HG03460 (cell line): ENCODE measurements at regions not wholly inside any gene's neighbourhood (a gene's known extent, or its start where the extent isn't known, plus 50 kb on each side); places are given as distances from the start of the nearest gene placed in this dataset.

ENCODE experiments used
- ATAC-seq: cut with Tn5 transposase; IDR thresholded peaks from one replicate; pipeline ENCODE4 v1.9.1; 2021; ENCODE audit not compliant: unreplicated experiment

DNA sequence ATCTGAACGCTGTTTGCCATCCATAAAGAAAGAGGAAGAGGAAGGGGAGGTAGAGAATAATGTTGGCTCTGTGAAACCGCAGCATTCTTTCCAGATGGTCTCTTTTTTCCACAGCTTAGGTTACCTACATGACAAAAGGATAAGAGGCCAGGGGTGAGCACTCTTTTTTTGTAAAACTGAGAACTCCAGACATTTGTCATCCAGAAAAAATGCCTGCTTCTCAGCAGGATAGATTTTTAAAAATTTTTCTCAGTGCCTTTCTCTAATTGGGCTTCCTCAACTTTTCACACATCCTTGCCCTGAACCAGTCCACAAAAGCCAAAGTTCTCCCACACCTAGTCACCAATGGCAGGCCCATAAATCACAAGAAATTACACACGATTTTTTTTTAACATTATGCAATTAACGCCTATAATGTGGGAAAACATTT, 158.1 kb upstream of the TENM3 start:
- ATAC-seq, result no peak

DNA sequence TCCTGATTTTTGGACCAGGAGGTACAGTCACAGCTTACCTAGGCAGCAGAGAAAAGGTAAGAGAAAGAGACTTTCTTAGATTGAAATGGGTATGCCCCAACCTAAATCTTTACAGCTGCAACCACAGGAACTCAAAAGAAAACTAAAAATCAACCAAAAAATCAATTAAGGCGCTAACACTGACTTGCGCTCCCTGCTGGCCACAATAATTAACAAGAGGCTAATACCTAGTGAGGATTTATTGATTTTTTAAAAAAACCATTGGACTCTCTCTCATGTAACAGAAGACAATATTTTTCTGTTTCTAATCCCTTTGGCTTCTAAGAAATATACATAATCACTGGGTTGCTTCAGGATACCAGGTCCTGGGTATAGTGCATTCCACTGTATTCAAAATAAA, 153.9 kb upstream of the TENM3 start:
- ATAC-seq, result no peak

DNA sequence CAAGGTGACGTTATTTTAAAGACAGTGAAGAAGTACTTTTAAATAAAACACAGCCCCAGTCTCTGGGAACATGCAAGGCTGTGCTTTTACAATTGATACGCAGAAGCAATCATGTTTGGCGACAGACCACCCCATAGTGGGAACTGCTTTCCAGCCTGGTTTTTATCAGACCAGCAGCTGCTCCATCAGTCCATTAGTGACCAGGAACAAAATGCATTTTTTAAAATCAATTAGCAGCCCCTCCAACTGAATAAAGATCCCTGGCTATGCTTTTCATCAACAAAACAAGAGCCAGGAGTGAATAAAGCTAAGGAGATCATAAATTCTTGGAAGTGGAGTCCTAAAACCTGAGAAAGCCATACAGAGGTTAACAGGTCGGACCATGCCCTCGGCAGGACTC, 153.0 kb upstream of the TENM3 start:
- no peak for ATAC-seq

GRCh38 chr4:182091128-182091527, 152.1 kb upstream of the TENM3 start:
- ATAC-seq, result no peak

DNA sequence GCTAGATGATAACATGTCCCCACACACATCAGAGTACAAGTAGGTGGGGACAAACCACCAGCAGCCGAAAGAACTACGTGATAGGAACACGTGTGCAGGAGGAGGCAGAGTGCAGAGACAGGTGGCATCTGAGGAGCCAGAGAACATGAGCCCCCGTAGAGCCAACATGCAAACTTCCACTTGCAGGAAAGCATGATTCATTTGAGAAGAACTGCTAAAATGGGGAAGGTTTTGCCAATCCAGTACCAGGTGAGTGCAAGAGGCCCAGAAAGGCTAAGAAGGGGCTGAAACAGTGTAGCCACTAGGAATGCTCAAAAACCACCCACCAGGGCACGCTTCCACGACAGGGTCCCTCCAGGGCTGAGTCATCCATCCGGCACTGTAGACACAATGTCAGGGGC, 149.8 kb upstream of the TENM3 start:
- ATAC-seq, result no peak

DNA sequence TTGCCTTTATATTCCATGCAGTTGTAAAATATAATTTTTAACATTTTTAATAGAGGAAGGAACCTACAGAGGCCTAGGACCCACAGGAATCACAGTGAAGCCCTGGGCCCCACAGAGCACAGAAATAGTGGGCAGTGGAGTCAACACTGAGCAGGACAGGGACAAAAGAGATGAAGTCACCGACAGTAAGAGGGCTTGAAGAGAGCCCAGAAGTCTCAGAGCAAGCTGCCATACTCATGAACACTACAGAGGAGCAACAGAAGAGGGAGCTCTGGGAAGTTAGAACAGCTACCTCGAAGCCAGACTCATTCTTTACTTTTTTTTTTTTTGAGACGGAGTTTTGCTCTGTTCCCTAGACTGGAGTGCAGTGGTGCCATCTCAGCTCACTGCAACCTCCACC, 149.3 kb upstream of the TENM3 start:
- no peak for ATAC-seq

GRCh38 chr4:182101618-182102017, 141.6 kb upstream of the TENM3 start:
- no peak for ATAC-seq

DNA sequence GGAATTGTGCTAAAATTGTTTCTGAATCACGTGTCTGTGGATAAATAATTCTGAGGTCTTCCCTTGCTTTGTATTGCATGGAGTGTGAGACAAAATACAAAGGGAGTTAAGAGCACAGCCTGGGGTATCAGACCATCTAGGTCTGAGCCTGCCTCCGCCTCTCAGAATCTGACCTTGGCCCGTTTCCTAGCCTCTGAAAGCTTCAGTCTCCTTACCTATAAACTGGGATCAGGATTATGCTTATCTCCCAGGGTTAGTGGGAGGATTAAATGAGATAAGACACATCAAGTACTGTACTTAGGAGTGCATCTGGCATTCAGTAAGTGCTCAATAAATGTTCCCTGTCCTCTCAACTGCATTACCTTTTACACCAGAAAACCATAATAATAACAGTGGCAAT, 140.6 kb upstream of the TENM3 start:
- no peak for ATAC-seq

DNA sequence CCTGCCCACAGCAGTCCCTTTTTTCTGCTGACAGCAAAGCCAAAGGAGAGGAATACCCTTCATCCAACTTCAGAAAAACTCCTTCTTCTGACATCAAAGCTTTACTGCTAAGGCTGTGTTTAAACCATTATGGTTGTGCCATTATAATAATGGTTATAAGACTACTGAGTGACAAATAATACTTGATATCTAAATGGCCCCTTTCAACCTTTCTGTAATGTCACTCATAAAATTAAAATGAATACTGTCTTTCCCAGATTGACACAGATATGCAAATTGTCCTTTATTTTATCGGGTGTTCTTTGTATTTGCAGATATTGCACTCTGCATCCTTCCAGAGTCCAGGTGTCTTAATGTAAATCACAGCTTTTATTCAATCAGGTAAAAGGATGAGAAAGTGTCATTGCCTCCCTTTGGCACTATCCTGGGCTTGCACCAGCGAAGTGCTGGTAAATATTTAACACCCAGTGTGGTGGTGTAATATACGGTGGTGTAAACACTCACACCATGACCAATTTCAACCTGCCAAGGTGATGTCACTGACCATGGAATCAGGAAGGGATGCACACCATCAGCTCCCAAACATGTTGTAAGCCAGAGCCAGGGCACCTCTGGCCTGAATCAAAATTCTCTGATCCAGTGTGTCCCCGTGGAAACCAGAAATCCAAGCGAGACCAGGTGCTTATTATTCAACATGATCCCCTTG, 139.4 kb upstream of the TENM3 start:
- ATAC-seq, result no peak

GRCh38 chr4:182105416-182105815, 137.8 kb upstream of the TENM3 start:
- ATAC-seq, result no peak

DNA sequence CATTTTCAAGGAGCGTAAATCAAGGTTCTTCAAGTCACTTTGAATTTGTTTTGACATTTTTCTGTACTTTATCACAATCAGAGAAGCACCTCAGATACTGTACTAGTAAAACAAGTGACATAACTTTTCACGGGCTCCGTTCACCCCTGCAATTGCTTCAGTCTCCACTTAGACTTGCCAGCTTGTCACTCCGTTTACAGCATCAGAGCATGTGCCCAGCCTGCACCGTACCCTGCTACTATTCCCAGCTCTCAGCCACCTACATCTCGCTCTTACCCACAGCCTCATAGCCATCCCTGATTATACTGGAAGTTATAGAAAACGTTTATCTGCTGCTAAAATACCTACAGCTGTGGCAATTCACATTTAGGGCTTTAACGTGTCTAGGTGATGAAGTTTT, 135.3 kb upstream of the TENM3 start:
- ATAC-seq, result no peak

GRCh38 chr4:182111586-182111985, 131.6 kb upstream of the TENM3 start:
- ATAC-seq, result no peak

DNA sequence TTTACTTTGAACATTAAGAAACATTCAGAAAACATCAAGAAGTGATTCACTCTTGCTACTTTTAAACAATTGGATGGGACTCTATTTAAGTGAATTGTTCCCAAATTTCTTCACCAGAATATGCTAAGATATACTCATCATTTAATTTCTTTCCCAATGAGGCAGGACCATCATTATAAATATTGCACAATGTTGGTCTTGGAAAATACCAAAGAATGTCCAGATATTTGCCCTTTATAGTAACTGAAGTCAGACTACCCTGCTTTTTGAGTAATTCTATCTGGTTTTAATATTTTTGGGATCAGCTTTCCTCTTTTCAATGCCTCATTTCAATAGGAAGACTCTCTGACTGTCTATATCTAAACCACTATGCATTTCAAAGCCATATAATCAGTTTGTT, 129.4 kb upstream of the TENM3 start:
- no peak for ATAC-seq

DNA sequence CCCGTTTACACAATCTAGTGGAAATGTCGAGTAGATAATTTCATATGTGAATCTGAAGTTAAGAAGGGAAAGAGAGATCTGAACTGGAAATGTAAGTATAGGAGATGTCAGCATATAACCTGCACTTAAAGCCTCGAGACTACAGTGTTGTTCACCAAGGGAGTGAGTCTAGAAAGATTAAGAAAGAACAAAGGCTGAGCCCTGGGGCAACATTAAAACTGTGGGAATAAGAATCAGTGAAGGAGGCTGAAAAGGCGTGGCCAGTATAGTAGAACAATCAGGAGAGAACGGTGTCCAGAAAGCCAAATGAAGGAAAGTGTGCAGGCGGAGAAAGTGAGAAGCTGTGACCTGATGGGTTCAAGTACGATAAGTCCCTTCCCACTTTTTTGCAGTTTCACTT, 118.8 kb upstream of the TENM3 start:
- no peak for ATAC-seq

DNA sequence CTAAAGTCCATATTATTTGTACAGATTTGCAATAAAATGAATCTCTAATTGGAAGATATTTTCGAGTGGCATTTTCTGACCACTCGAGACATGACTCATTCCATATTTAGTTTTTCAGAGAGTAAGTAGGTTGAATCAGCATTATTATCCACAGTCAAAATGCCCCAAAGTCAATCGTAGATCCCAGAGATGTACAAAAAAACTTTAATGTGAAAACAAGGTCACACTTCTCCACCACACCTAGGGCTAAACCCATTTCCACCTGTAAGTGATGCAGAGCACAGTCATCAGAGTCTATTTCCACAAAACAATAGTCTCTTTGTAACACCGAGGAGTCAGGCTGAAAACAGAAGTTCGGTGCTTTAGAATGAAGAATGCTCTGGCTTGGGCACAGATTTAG, 117.1 kb upstream of the TENM3 start:
- no peak for ATAC-seq

DNA sequence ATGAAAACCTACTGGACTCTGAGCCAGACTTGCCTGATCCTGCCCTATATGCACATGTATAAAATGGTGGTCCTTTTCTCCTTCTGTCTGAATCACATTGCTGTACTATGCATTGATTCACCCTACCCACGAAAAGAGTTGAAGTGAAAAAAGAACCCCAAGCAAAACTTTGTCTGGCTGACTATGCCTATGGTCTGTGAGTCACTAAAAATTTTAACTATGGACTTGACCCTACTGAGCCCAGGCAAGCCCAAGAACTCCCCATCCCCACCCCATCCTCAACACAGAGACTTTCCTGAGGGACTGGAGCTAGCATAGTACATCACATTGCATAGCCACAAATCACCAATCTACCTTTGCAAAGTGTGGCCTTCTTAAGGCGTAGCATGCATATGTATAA, 116.6 kb upstream of the TENM3 start:
- no peak for ATAC-seq

GRCh38 chr4:182133033-182133432, 110.2 kb upstream of the TENM3 start:
- no peak for ATAC-seq

DNA sequence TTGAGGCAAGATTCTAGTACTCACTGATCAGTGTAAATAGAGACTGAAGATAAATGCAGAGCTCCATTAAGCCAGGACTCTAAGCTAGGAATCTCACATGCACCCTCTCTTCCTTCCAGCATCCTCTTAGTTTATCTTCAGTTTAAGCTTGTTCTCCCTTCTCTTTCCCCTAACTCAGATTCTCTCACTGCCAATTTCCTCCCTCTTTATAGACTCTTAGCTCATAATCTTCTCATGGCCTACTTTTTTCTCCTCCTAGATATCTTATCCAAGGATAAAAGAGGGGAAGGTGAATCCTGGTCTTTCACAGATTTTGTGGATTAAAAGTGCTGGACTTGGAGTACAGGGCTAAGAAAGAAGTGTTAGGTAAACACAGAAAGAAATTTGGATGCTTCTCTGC, 108.9 kb upstream of the TENM3 start:
- ATAC-seq, result no peak

DNA sequence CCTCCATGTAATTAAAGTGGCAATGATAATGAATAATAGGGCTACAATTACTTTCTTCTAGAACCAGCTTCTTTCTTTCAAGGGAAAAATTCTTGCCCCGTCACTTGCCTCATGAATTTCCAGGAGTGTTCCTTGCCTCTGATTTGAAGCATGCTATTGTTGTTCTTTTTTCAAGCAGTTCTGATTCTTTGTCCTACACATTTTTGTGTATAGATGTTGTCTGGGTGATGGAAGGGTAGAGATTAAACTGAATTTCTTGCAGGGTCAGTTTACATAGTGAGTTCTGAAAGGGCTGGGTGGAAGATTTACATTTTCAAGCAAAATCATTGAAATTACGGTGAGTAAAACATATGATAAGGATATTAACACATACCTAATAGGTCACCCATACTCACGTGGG, 107.0 kb upstream of the TENM3 start:
- no peak for ATAC-seq

GRCh38 chr4:182137343-182137742, 105.9 kb upstream of the TENM3 start:
- ATAC-seq, result no peak

DNA sequence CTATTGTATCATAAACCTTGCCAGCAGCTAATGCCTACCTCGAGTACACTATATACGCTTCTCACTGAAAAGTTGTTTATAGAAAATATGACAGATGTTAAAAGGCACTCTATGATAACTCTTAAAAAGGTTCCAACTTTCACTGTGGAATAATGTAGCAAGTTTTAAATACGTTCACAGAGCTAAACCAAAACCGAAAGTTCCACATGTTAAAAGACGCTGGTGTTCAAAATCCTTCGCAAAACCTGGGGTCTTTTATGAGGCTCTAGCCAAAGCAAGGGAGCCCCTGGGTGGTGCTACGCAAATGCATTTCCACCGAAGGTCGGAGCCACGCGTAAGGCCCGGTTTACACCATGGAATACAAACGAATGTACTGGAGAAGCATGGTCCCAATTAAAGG, 103.7 kb upstream of the TENM3 start:
- no peak for ATAC-seq

- ATAC-seq, result no peak
Measured at GRCh38 chr4:182140547-182140946, 102.7 kb upstream of the TENM3 start.

DNA sequence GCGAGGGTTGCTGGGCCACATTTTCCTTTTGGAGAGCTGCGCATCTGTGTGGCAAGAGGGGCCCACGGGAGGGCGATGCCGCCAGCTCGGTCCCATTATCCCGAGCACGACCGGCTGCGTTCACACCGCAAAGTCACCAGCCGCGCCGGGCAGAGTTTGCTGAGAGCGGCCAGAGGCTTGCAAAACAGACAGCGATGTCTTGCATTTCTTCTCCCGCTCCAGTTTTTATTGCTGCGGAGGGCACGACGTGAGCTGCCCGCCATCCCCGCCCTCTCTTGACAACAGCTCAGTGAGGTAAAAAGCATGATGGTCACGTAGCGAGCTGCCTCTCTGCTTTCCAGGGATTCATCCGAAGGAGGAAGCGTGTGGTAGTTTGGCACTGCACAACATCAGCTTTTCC, 102.1 kb upstream of the TENM3 start:
- ATAC-seq, result no peak
